Naive thymus-derived CD4-positive, alpha-beta T cell (primary cell): ENCODE measurements at regions not wholly inside any gene's neighbourhood (a gene's known extent, or its start where the extent isn't known, plus 50 kb on each side); places are given as distances from the start of the nearest gene placed in this dataset.
"Not testable (repeated sequence)": the region's sequence is repeated elsewhere in the genome, so short reads cannot be mapped to it uniquely, and the experiment has no call there.

Experiments used
- ATAC-seq: fragments of 150-1000 bp; cut with Tn5 transposase; 2 replicates; pipeline ENCODE4 v1.10.0; 2021; ENCODE audit warnings: mild to moderate bottlenecking, moderate library complexity
- CTCF ChIA-PET: fragments of 350-600 bp; sonication (Branson Sonifier 250); formaldehyde crosslinking; loops from one replicate; lab custom pipeline; 2021; ENCODE audit warnings: antibody characterized with exemption; lab: Charles Lee
- POLR2A ChIA-PET: fragments of 350-600 bp; sonication (Branson Sonifier 250); formaldehyde crosslinking; loops from one replicate; lab custom pipeline; 2021; ENCODE audit warnings: antibody characterized with exemption, inconsistent platforms; lab: Charles Lee
- DNase-seq, 9 donors: peaks; one replicate each; pipeline versions ENCODE4 v3.0.0 to v3.0.0-alpha.2; 2020 to 2022; ENCODE audit warnings: mixed read lengths in 1 of 9
- H3K27ac ChIP-seq: one replicate; pipeline ENCODE4 v1.7.0; 2013; ENCODE audit warnings: mild to moderate bottlenecking, low read depth, low read length, moderate library complexity
- H3K27me3 ChIP-seq, 2 donors: one replicate each; pipeline ENCODE4 v1.7.0; 2013; ENCODE audit warnings: low read length in 2 of 2, mild to moderate bottlenecking in 2 of 2, moderate library complexity in 2 of 2; ENCODE audit not compliant: control insufficient read depth in 2 of 2, insufficient read depth in 2 of 2
- H3K36me3 ChIP-seq, 3 experiments: 1 replicate in 2 of 3; 2 replicates in 1 of 3; pipeline ENCODE4 v1.7.0; 2013; ENCODE audit warnings: low read length in 3 of 3, mild to moderate bottlenecking in 3 of 3, moderate library complexity in 1 of 3; ENCODE audit not compliant: insufficient read depth in 3 of 3, control insufficient read depth in 2 of 3
- H3K4me1 ChIP-seq, 2 donors: one replicate each; pipeline ENCODE4 v1.7.0; 2013; ENCODE audit warnings: low read length in 2 of 2, mild to moderate bottlenecking in 2 of 2, moderate library complexity in 1 of 2; ENCODE audit not compliant: control insufficient read depth in 2 of 2, insufficient read depth in 2 of 2
- H3K4me3 ChIP-seq: 2 replicates; pipeline ENCODE4 v1.7.0; 2013; ENCODE audit warnings: mild to moderate bottlenecking, low read length
- H3K9me3 ChIP-seq, 3 experiments: 1 replicate in 2 of 3; 2 replicates in 1 of 3; pipeline ENCODE4 v1.7.0; 2013; ENCODE audit warnings: low read length in 3 of 3; ENCODE audit not compliant: control insufficient read depth in 2 of 3
- H3K27ac Mint-ChIP-seq, 9 donors: one replicate each; pipeline ENCODE4 v1.8.0; 2020 to 2022; ENCODE audit warnings: mixed read lengths in 9 of 9, mild to moderate bottlenecking in 8 of 9, moderate library complexity in 5 of 9, inconsistent platforms in 2 of 9
- H3K27me3 Mint-ChIP-seq, 5 donors: one replicate each; pipeline ENCODE4 v1.8.0; 2021 to 2022; ENCODE audit warnings: mixed read lengths in 5 of 5, mild to moderate bottlenecking in 1 of 5
- H3K36me3 Mint-ChIP-seq, 5 donors: one replicate each; pipeline ENCODE4 v1.8.0; 2020 to 2022; ENCODE audit warnings: mixed read lengths in 5 of 5, mild to moderate bottlenecking in 3 of 5, inconsistent platforms in 1 of 5
- H3K4me1 Mint-ChIP-seq, 7 donors: one replicate each; pipeline ENCODE4 v1.8.0; 2020 to 2022; ENCODE audit warnings: mixed read lengths in 7 of 7, mild to moderate bottlenecking in 3 of 7, inconsistent platforms in 1 of 7
- H3K4me3 Mint-ChIP-seq, 10 donors: one replicate each; pipeline ENCODE4 v1.8.0; 2020 to 2022; ENCODE audit warnings: mild to moderate bottlenecking in 10 of 10, mixed read lengths in 10 of 10, moderate library complexity in 6 of 10, inconsistent platforms in 2 of 10
- H3K9me3 Mint-ChIP-seq, 11 donors: one replicate each; pipeline ENCODE4 v1.8.0; 2020 to 2022; ENCODE audit warnings: mixed read lengths in 11 of 11, mild to moderate bottlenecking in 4 of 11, inconsistent platforms in 1 of 11, moderate library complexity in 1 of 11
- intact Hi-C, 2 donors: fragments of 100-400 bp; cut with micrococcal nuclease; formaldehyde crosslinking; loops; one replicate each; pipeline ENCODE4 v1.15.1; 2023

DNA sequence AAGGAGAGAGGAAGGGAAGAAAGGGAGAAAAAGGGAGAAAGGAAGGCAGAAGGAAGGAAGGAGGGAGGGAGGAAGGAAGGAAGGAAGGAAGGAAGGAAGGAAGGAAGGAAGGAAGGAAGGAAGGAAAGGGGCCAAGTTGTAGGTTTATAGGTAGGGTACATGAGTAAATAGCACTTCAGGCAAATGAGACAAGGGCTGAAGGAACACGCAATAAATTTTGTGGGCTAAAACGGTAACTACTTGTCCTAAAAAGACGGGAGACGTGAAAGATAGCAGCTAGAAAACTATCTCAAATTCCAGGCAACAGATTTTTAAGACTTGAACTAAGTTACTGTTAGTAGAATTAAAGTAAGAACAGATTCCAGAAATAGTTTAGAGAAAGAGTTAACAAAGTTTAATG lies 129.3 kb upstream of the XIRP2 start:
- no peaks in the 10 kb centered on the region for H3K4me1 Mint-ChIP-seq
- H3K27me3 ChIP-seq, result no peaks in the 10 kb centered on the region
- no peak overlapping the region for H3K4me3 ChIP-seq
- H3K27ac ChIP-seq, result no peak overlapping the region
- H3K9me3 ChIP-seq, result no peaks in the 10 kb centered on the region
- H3K36me3 ChIP-seq, result no peaks in the 10 kb centered on the region
- no peak overlapping the region for H3K4me3 Mint-ChIP-seq
- H3K27me3 Mint-ChIP-seq, result no peaks in the 10 kb centered on the region
- no peak for ATAC-seq
- no peaks in the 10 kb centered on the region for H3K9me3 Mint-ChIP-seq
- ChIA-PET CTCF (no interaction called here), POLR2A (no interaction called here)
- intact Hi-C loops, result no loop called here
- H3K4me1 ChIP-seq, result no peaks in the 10 kb centered on the region
- no peak for DNase-seq
- no peak overlapping the region for H3K27ac Mint-ChIP-seq
- no peaks in the 10 kb centered on the region for H3K36me3 Mint-ChIP-seq

DNA sequence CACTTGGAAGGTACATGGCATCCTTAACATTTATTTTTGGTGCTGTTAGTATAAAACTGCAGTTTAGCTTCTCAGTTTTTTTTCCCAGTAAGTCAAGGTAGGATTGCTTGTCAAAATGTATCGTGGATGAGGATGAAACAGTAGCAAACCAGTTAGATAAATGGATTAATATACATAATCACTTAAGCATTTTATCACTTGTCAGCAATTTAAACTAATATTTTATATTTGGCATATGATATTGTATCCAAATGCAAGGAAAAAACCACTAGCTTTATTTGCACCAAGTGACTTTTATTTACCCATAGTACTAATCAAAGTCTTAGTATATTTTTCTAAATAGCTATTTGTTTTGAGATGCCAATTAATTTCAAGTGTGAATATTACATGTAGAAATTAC lies 137.7 kb upstream of the XIRP2 start:
- Mint-ChIP-seq H3K4me1 (no peaks in the 10 kb centered on the region), H3K27me3 (peaks cover 0 to 6% (median 0%) of the 10 kb centered on the region in 5 donors), H3K9me3 (peaks cover 0 to 22% (median 14%) of the 10 kb centered on the region in 11 donors), H3K27ac (no peak overlapping the region), H3K36me3 (peaks cover 0 to 5% (median 0%) of the 10 kb centered on the region in 5 donors), H3K4me3 (no peak overlapping the region)
- Histone ChIP-seq H3K27ac (no peak overlapping the region), H3K9me3 (peaks cover 0 to 3% (median 0%) of the 10 kb centered on the region in 3 experiments), H3K4me3 (no peak overlapping the region), H3K4me1 (no peaks in the 10 kb centered on the region), H3K27me3 (no peaks in the 10 kb centered on the region), H3K36me3 (no peaks in the 10 kb centered on the region)
- no peak for ATAC-seq
- intact Hi-C loops, result no loop called here
- CTCF ChIA-PET, result no interaction called here
- no peak for DNase-seq
- POLR2A ChIA-PET, result no interaction called here

DNA sequence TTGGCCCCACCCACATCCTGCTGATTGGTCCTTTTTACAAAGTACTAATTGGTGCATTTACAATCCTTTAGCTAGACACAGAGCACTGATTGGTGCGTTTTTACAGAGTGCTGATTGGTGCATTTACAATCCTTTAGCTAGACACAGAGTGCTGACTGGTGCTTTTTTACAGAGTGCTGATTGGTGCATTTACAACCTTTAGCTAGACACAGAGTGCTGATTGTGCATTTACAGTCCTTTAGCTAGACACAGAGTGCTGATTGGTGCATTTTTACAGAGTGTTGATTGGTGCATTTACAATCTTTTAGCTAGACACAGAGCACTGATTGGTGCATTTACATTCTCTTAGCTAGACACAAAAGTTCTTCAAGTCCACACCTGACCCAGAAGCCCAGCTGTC lies 144.2 kb upstream of the XIRP2 start:
- H3K9me3 ChIP-seq, result peaks cover 0 to 42% (median 18%) of the 10 kb centered on the region in 3 experiments
- POLR2A ChIA-PET, H3K36me3 ChIP-seq, H3K27ac ChIP-seq, CTCF ChIA-PET, ATAC-seq, H3K27ac Mint-ChIP-seq, DNase-seq, intact Hi-C loops, H3K4me1 ChIP-seq, H3K4me3 Mint-ChIP-seq, H3K27me3 Mint-ChIP-seq, H3K4me1 Mint-ChIP-seq, H3K27me3 ChIP-seq, H3K4me3 ChIP-seq: not testable (repeated sequence)
- Mint-ChIP-seq H3K36me3 (peaks cover 0 to 21% (median 8%) of the 10 kb centered on the region in 5 donors), H3K9me3 (peaks cover 5 to 82% (median 44%) of the 10 kb centered on the region in 11 donors)

DNA sequence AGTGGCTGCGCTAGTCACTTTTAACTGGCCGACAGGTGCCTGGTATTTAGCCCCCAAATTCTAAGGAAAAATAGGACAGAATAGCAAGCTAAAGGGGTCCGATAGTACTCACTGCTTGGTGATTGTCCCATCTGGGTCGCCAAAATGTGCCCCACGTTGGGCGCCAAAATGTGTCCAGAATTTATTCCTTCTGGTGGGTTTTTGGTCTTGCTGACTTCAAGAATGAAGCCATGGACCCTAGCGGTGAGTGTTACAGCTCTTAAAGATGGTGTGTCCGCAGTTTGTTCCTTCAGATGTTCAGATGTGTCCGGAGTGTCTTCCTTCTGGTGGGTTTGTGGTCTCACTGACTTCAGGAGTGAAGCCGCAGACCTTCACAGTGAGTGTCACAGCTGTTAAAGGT lies 144.8 kb upstream of the XIRP2 start:
- H3K4me3 Mint-ChIP-seq, CTCF ChIA-PET, H3K36me3 ChIP-seq, H3K27me3 Mint-ChIP-seq, H3K4me3 ChIP-seq, H3K4me1 ChIP-seq, POLR2A ChIA-PET, H3K27me3 ChIP-seq, ATAC-seq, H3K4me1 Mint-ChIP-seq, intact Hi-C loops, H3K27ac ChIP-seq, H3K27ac Mint-ChIP-seq: not testable (repeated sequence)
- Mint-ChIP-seq H3K36me3 (peaks cover 0 to 21% (median 8%) of the 10 kb centered on the region in 5 donors), H3K9me3 (peaks cover 5 to 86% (median 48%) of the 10 kb centered on the region in 11 donors)
- DNase-seq, result peak in 2 of 9 donors; percentile 5 to 14
- H3K9me3 ChIP-seq, result peaks cover 0 to 42% (median 18%) of the 10 kb centered on the region in 3 experiments

DNA sequence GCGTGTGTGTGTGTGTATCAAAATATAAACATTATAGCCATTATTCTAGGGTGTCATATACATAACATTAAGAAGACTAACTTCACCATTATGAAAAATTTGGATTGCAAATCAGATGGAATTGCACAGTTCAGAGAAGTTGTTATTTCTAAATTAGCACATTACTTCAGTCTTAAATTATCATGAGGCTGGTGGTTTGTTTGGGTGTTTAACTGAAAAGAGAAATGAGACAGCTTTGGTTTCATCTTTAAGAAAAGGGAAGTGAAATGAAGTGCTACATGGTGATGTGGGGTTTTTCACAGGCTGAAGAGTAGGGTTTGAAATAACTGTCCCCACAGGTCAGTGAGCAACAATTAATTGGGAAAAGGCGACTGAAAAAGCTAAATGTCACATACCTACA lies 161.2 kb upstream of the XIRP2 start:
- Mint-ChIP-seq H3K36me3 (peaks cover 0 to 12% (median 0%) of the 10 kb centered on the region in 5 donors), H3K9me3 (peaks cover 0 to 16% (median 5%) of the 10 kb centered on the region in 11 donors), H3K27ac (no peak overlapping the region), H3K4me3 (no peak overlapping the region), H3K4me1 (no peaks in the 10 kb centered on the region), H3K27me3 (peaks cover 0 to 7% (median 0%) of the 10 kb centered on the region in 5 donors)
- ChIA-PET POLR2A (no interaction called here), CTCF (interaction anchor here (0.7 kb wide), 1 partner anchor 848 kb away, joined by 6 read pairs; no protein-coding TSS in a partner anchor)
- intact Hi-C loops, result no loop called here
- H3K4me1 ChIP-seq, result no peaks in the 10 kb centered on the region
- no peaks in the 10 kb centered on the region for H3K36me3 ChIP-seq
- ATAC-seq (no peak), DNase-seq (no peak)
- no peak overlapping the region for H3K27ac ChIP-seq
- no peaks in the 10 kb centered on the region for H3K9me3 ChIP-seq
- no peak overlapping the region for H3K4me3 ChIP-seq
- no peaks in the 10 kb centered on the region for H3K27me3 ChIP-seq

DNA sequence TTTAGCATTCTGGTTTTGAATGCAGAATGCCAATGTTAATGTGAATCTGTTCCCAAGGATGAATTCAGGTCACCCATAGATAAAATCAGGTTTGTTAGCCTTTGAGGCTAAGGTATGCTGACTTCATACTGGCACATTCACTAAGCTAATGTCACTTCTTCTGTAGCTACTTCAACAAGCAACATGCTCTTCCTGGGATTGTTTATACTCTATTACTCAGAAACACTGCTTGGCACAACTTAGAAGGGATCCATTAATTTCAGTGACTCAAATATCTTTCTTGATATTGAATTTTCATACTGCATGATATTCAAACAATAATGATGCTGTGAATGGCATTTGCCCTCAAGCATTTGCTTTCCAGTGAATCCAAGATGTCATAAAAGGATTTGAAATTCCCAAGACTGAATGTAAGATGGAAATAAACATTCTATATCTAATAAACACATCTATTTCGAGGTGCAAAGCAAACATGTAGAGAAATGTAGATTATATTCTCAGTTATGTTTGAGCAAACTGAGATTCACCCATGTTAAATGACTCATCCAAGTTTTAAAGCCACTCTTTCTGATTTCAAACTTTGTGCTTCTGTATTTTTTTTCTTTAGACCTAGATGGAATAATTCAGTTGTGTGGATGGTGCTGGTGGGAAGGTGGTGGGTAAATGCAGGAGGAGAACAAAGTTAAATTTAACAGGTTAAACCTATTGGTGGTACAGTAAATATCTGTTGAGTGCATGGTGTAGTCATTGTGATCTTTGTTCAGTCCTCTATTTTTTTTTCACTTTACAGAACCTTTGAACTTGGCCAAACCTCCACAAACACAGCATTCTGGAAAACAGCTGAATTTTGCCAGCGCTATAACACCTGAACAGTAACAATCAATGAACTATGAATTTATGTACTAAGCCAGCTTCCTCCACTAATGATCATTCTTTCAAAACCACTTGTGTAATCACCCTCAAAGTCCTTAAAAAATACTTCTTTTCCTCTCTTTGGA lies 162.1 kb upstream of the XIRP2 start:
- Mint-ChIP-seq H3K4me1 (no peaks in the 10 kb centered on the region), H3K36me3 (peaks cover 0 to 15% (median 0%) of the 10 kb centered on the region in 5 donors), H3K4me3 (no peak overlapping the region), H3K27ac (no peak overlapping the region), H3K9me3 (peaks cover 0 to 16% (median 5%) of the 10 kb centered on the region in 11 donors), H3K27me3 (peaks cover 0 to 7% (median 0%) of the 10 kb centered on the region in 5 donors)
- intact Hi-C loops, result no loop called here
- no peaks in the 10 kb centered on the region for H3K27me3 ChIP-seq
- no peak for ATAC-seq
- H3K9me3 ChIP-seq, result no peaks in the 10 kb centered on the region
- no peak overlapping the region for H3K4me3 ChIP-seq
- ChIA-PET POLR2A (no interaction called here), CTCF (no interaction called here)
- no peaks in the 10 kb centered on the region for H3K4me1 ChIP-seq
- no peak overlapping the region for H3K27ac ChIP-seq
- DNase-seq, result no peak
- H3K36me3 ChIP-seq, result no peaks in the 10 kb centered on the region
